ENCODE measurements at regions not wholly inside any gene's neighbourhood (a gene's known extent, or its start where the extent isn't known, plus 50 kb on each side); places are given as distances from the start of the nearest gene placed in this dataset.
"Not testable (repeated sequence)": the region's sequence is repeated elsewhere in the genome, so short reads cannot be mapped to it uniquely, and the experiment has no call there.

DNA sequence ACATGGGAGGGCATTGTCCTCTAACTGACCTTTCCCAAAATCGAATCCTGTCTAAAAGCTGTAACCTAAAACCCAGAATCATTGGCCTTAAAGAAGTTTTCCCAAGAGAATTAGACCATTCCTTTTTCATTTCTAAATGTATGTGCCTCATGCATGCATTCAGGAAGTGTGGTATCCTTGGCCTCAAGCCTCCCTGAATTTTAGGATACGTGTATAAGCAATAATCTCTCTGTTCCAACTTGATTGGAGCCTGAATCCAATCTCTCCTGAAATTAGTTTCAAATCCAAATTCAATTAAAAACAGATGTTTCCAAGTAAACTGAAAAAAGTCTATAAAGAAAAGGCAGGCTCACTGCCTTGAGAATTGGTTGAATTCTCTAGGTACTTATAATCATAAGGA is 86.0 kb upstream of the VEPH1 start:
- in situ Hi-C loops (cut with MboI), result no loop called here
- no peak for DNase-seq
- H4K20me1 ChIP-seq (ENCODE audit: insufficient read depth), result no peaks in the 10 kb centered on the region
- TF ChIP-seq EZH2phosphoT487 (IDR thresholded peaks at IDR 0.05; ENCODE audit: insufficient read depth, low read depth), result no peak
- TF ChIP-seq EZH2 (IDR thresholded peaks at IDR 0.05; ENCODE audit: insufficient read depth, poor library complexity, severe bottlenecking), result no peak
- no peaks in the 10 kb centered on the region for H3K4me1 ChIP-seq (ENCODE audit: insufficient read depth)
- H3K36me3 ChIP-seq (ENCODE audit: low read depth), result no peaks in the 10 kb centered on the region
- H3K9ac ChIP-seq, result no peak overlapping the region
- no peak overlapping the region for H3K27ac ChIP-seq
- H3K27me3 ChIP-seq (replicated peaks; ENCODE audit: insufficient read depth), result no peaks in the 10 kb centered on the region
- WGBS, 2 experiments (ENCODE audit: low coverage in 1 of 2, low lambda C conversion rate in 2 of 2, missing lambda C conversion rate in 2 of 2), result 31 to 35% methylated on average over 2 of the region's 2 CpGs
- no peak overlapping the region for H2AFZ ChIP-seq
- no peak overlapping the region for H3K4me2 ChIP-seq (ENCODE audit: unreplicated experiment)
- H3K9me3 ChIP-seq (ENCODE audit: low read depth), result no peaks in the 10 kb centered on the region
- no peaks in the 10 kb centered on the region for H3F3A ChIP-seq (ENCODE audit: insufficient read depth)
- no peaks in the 10 kb centered on the region for H3K79me2 ChIP-seq (ENCODE audit: insufficient read depth)
- H3K4me3 ChIP-seq, result no peak overlapping the region
- H3K9me2 ChIP-seq (ENCODE audit: insufficient read depth), result no peaks in the 10 kb centered on the region

DNA sequence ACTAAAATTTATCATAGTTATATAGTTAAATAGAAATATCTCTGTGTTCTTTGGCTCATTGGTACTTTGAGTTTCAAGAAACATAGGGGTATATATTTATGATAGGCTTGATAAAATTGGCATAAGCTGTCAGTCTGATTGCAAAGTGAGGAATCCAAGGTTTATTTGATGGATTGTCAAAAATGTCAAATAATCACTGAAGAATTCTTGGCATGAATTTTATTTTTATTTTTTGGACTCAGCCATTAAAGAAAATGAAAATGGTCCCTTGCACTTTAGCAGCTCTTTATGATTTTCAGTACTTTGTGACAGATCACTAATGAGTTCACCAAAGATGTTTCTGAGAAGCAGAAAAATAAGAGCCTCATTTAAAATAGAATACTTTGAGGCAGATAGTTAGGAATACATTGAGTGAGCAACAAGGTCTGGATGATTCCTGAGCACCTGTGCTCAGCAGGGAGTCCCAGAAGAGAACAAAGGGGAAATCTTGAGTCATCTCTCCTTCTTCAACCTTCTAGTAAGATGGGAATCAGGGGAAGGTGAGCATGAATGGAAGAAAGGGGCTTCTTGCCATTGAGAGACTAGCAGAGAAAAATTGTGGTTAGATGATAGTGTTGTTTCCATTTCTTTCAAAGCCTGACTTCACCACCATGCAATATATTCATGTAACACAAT is 85.3 kb upstream of the VEPH1 start:
- TF ChIP-seq EZH2 (IDR thresholded peaks at IDR 0.05; ENCODE audit: insufficient read depth, poor library complexity, severe bottlenecking), result no peak
- TF ChIP-seq EZH2phosphoT487 (IDR thresholded peaks at IDR 0.05; ENCODE audit: insufficient read depth, low read depth), result no peak
- H3K79me2 ChIP-seq (ENCODE audit: insufficient read depth), result no peaks in the 10 kb centered on the region

DNA sequence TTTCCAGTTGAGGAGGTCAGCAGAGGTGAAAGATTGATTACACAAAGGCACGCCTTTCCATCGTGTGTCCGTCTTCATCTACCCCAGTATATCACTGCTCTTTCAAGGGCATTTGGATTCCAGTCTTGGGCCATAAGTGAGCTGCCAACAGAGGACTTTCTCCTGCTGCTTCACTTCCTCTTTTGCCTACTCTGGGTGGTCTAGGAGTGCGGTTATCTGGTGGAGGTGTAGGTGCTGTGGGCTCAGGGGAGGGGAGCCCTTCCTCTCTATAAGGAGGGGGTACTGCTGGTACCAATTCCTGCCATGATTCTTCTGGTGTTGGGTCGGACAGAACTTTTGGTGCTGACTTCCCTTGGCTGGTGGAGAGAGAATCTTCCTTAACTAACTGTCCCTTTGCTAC is 83.1 kb upstream of the VEPH1 start:
- Histone ChIP-seq H3K9me2 (ENCODE audit: insufficient read depth) (no peaks in the 10 kb centered on the region), H3K4me2 (ENCODE audit: unreplicated experiment) (no peak overlapping the region), H3K4me3 (no peak overlapping the region), H3K27me3 (replicated peaks; ENCODE audit: insufficient read depth) (no peaks in the 10 kb centered on the region), H3K79me2 (ENCODE audit: insufficient read depth) (no peaks in the 10 kb centered on the region), H3K27ac (no peak overlapping the region), H3K4me1 (ENCODE audit: insufficient read depth) (no peaks in the 10 kb centered on the region), H3K9me3 (ENCODE audit: low read depth) (no peaks in the 10 kb centered on the region), H4K20me1 (ENCODE audit: insufficient read depth) (no peaks in the 10 kb centered on the region), H2AFZ (no peak overlapping the region), H3F3A (ENCODE audit: insufficient read depth) (no peaks in the 10 kb centered on the region), H3K9ac (no peak overlapping the region), H3K36me3 (ENCODE audit: low read depth) (no peaks in the 10 kb centered on the region)
- TF ChIP-seq EZH2phosphoT487 (IDR thresholded peaks at IDR 0.05; ENCODE audit: insufficient read depth, low read depth) (no peak), EZH2 (IDR thresholded peaks at IDR 0.05; ENCODE audit: insufficient read depth, poor library complexity, severe bottlenecking) (no peak)
- no peak for DNase-seq
- in situ Hi-C loops (cut with MboI), result no loop called here
- WGBS, 2 experiments (ENCODE audit: low coverage in 1 of 2, low lambda C conversion rate in 2 of 2, missing lambda C conversion rate in 2 of 2), result 92 to 93% methylated on average over 5 of the region's 5 CpGs

More for the DNA sequence above, 85.3 kb upstream of the VEPH1 start:
- Histone ChIP-seq H3K4me1 (ENCODE audit: insufficient read depth) (no peaks in the 10 kb centered on the region), H3F3A (ENCODE audit: insufficient read depth) (no peaks in the 10 kb centered on the region), H3K4me2 (ENCODE audit: unreplicated experiment) (no peak overlapping the region), H3K9me2 (ENCODE audit: insufficient read depth) (no peaks in the 10 kb centered on the region), H3K27ac (no peak overlapping the region), H3K9ac (no peak overlapping the region), H3K27me3 (replicated peaks; ENCODE audit: insufficient read depth) (no peaks in the 10 kb centered on the region), H3K9me3 (ENCODE audit: low read depth) (no peaks in the 10 kb centered on the region), H4K20me1 (ENCODE audit: insufficient read depth) (no peaks in the 10 kb centered on the region), H2AFZ (no peak overlapping the region), H3K4me3 (no peak overlapping the region), H3K36me3 (ENCODE audit: low read depth) (no peaks in the 10 kb centered on the region)
- in situ Hi-C loops (cut with MboI), result no loop called here
- no peak for DNase-seq

- H3K9ac ChIP-seq, result no peak overlapping the region
- no peaks in the 10 kb centered on the region for H3F3A ChIP-seq (ENCODE audit: insufficient read depth)
- H2AFZ ChIP-seq, result no peak overlapping the region
- no peaks in the 10 kb centered on the region for H3K4me1 ChIP-seq (ENCODE audit: insufficient read depth)
- no peak overlapping the region for H3K4me2 ChIP-seq (ENCODE audit: unreplicated experiment)
- 87 to 91% methylated on average over 12 of the region's 12 CpGs for WGBS, 2 experiments (ENCODE audit: low coverage in 1 of 2, low lambda C conversion rate in 2 of 2, missing lambda C conversion rate in 2 of 2)
- TF ChIP-seq EZH2 (IDR thresholded peaks at IDR 0.05; ENCODE audit: insufficient read depth, poor library complexity, severe bottlenecking) (no peak), EZH2phosphoT487 (IDR thresholded peaks at IDR 0.05; ENCODE audit: insufficient read depth, low read depth) (no peak)
- no peak for DNase-seq
- H3K79me2 ChIP-seq (ENCODE audit: insufficient read depth), result no peaks in the 10 kb centered on the region
- in situ Hi-C loops (cut with MboI), result no loop called here
- H3K27ac ChIP-seq, result no peak overlapping the region
- H3K27me3 ChIP-seq (replicated peaks; ENCODE audit: insufficient read depth), result no peaks in the 10 kb centered on the region
- no peaks in the 10 kb centered on the region for H3K36me3 ChIP-seq (ENCODE audit: low read depth)
- H3K4me3 ChIP-seq, result no peak overlapping the region
- no peaks in the 10 kb centered on the region for H4K20me1 ChIP-seq (ENCODE audit: insufficient read depth)
- no peaks in the 10 kb centered on the region for H3K9me2 ChIP-seq (ENCODE audit: insufficient read depth)
- no peaks in the 10 kb centered on the region for H3K9me3 ChIP-seq (ENCODE audit: low read depth)
Observed at GRCh38 chr3:157585386-157585785, 82.2 kb upstream of the VEPH1 start.

DNA sequence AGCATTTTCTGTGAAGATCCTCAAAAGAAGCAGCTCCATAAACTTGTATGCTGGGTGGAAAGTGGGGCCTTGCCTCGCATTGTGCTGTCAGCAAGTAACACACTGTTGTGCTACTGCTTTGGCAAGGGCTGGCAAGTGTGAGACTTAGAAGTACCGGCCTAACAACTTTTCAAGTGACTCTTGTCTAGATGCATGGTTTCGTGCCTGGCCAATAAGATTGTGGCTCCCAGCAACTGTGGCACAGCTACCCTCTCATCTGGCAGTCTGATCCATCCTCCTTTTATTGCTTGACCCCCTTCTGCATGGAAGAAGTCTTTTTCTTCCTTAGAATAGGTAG is 79.4 kb upstream of the VEPH1 start:
- no peak overlapping the region for H3K27ac ChIP-seq
- DNase-seq, result no peak
- no peaks in the 10 kb centered on the region for H3K9me3 ChIP-seq (ENCODE audit: low read depth)
- no peak overlapping the region for H2AFZ ChIP-seq
- no peak overlapping the region for H3K9ac ChIP-seq
- H3K4me1 ChIP-seq (ENCODE audit: insufficient read depth), result no peaks in the 10 kb centered on the region
- no peak overlapping the region for H3K4me3 ChIP-seq
- no peaks in the 10 kb centered on the region for H3K27me3 ChIP-seq (replicated peaks; ENCODE audit: insufficient read depth)
- no peaks in the 10 kb centered on the region for H3K79me2 ChIP-seq (ENCODE audit: insufficient read depth)
- in situ Hi-C loops (cut with MboI), result no loop called here
- no peaks in the 10 kb centered on the region for H3K36me3 ChIP-seq (ENCODE audit: low read depth)
- no peaks in the 10 kb centered on the region for H3K9me2 ChIP-seq (ENCODE audit: insufficient read depth)
- TF ChIP-seq EZH2phosphoT487 (IDR thresholded peaks at IDR 0.05; ENCODE audit: insufficient read depth, low read depth) (no peak), EZH2 (IDR thresholded peaks at IDR 0.05; ENCODE audit: insufficient read depth, poor library complexity, severe bottlenecking) (no peak)
- 95 to 98% methylated on average over 3 of the region's 3 CpGs for WGBS, 2 experiments (ENCODE audit: low coverage in 1 of 2, low lambda C conversion rate in 2 of 2, missing lambda C conversion rate in 2 of 2)
- H3K4me2 ChIP-seq (ENCODE audit: unreplicated experiment), result no peak overlapping the region
- H4K20me1 ChIP-seq (ENCODE audit: insufficient read depth), result no peaks in the 10 kb centered on the region
- no peaks in the 10 kb centered on the region for H3F3A ChIP-seq (ENCODE audit: insufficient read depth)

DNA sequence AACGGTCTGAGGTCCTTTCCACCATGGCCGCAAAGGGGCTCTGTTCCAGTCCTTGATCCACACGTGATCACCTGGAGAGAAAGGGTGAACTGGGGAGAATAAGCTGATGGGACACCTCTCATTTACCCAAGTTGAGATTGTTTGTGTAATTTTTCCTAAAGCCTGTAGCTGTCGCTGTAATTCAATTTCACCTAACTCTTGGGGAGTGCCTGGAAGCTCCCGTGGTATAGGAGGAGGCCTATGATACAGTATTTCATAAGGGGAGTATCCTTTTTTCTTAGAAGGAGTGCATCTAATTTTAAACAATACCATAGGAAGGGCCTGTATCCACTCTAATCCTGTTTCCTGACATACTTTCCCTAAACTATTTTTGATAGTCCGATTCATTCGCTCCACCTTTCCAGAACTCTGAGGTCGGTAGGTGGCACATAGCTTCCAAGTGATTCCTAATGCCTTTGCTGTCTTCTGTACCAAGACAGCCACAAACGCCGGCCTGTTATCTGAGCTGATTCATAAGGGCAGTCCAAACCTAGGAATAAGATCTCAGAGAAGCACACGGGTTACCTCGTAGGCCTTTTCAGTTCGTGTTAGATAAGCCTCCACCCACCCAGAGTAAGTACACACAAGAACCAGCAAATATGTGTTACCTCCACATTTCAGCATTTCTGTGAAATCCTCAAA is 78.9 kb upstream of the VEPH1 start:
- 73 to 78% methylated on average over 13 of the region's 13 CpGs for WGBS, 2 experiments (ENCODE audit: low coverage in 1 of 2, low lambda C conversion rate in 2 of 2, missing lambda C conversion rate in 2 of 2)
- H4K20me1 ChIP-seq (ENCODE audit: insufficient read depth), result not testable (repeated sequence)

More for the DNA sequence above, 78.9 kb upstream of the VEPH1 start:
- H3K4me2 ChIP-seq (ENCODE audit: unreplicated experiment); H3K36me3 ChIP-seq (ENCODE audit: low read depth); H3F3A ChIP-seq (ENCODE audit: insufficient read depth); H3K9ac ChIP-seq; in situ Hi-C loops (cut with MboI); H2AFZ ChIP-seq; H3K4me3 ChIP-seq; H3K9me3 ChIP-seq (ENCODE audit: low read depth); H3K27me3 ChIP-seq (replicated peaks; ENCODE audit: insufficient read depth); H3K4me1 ChIP-seq (ENCODE audit: insufficient read depth); H3K79me2 ChIP-seq (ENCODE audit: insufficient read depth); H3K9me2 ChIP-seq (ENCODE audit: insufficient read depth); H3K27ac ChIP-seq: not testable (repeated sequence)
- peak; percentile 35 for DNase-seq
